Muscle of arm (tissue), 1 donor: ENCODE measurements at regions not wholly inside any gene's neighbourhood (a gene's known extent, or its start where the extent isn't known, plus 50 kb on each side); places are given as distances from the start of the nearest gene placed in this dataset.
"Not testable (repeated sequence)": the region's sequence is repeated elsewhere in the genome, so short reads cannot be mapped to it uniquely, and the experiment has no call there.

Experiments
- DNase-seq: peaks from one replicate; pipeline ENCODE4 v3.0.0-alpha.2; 2013

DNA sequence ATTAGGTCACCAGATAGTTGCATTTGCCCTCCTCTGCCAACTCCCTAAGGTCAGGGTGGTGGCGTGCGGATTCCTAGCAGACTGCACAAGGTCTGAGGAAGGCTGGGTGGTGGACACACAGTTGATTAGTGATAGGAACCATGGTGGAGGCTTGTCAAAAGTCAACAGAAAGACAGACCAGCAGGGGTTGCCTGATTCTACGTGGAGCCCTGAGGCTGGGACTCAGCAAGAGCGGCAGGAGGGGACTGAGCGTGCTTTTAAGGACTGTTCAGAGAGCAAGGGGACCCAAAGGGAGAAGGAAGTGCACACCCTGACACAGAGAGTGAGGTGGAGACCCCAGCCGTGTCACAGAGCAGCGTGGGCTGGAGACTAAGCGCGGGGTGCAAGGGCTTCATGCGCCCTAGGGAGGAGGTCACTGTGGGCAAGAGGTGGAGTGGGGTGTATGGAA is 513.2 kb downstream of the RNF144A start:
- DNase-seq = no peak

DNA sequence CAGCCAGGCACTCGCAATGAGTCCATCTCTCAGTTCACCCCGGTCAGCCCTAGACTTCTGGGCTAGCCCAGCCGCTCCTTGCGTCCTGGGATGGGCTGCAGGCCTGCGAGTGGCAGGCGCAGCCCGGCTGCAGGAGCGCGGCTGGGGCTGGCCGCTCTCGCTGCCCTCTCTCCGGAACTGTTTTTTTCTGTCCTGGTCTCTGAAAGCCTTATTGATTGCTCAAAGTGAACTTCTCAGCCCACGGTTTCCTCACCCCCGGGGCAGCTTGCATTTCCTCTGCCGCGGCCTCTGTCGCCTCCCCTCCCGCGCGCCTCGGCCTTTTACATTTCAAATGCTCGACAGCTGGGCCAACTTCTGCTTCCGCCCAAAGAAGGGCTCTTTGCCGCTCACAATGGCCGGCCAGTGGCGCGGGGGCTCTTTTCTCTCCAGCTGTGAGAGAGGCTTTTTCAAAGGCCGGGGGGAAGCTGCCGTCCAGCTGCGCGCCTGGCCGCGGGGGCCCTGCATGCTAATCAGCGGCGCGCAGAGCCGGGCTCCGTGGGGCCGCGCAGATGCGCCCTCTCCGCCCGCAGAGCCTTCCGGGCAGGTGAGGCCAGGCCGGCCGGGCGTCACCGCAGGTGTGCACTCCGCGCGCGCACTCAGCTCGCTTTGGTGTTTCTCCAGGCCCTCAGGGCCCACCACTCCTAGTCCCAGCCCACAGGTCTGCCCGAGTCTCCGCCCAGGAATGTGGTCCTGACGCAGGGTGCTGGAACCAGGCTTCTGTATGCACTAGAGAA is 513.8 kb downstream of the RNF144A start:
- DNase-seq = peak; percentile 35

DNA sequence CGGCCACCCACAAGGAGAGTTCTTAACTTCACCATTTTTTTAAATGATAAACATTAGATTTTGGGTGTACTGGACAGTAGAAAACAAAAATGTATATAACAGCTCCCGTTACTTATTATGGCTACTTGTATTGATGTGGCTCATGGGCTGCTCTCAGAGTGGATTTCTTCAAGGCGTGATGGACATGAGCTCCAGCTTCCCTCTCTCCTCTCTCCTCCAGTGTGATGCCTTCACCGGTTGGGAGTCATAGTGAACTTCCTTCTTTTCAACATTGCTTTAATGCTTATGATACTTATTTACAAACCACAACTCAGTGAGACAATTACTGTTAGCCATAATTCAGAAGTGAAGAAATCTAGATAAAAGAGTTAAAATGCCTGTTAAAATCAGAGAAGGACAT is 515.2 kb downstream of the RNF144A start:
- DNase-seq = no peak

DNA sequence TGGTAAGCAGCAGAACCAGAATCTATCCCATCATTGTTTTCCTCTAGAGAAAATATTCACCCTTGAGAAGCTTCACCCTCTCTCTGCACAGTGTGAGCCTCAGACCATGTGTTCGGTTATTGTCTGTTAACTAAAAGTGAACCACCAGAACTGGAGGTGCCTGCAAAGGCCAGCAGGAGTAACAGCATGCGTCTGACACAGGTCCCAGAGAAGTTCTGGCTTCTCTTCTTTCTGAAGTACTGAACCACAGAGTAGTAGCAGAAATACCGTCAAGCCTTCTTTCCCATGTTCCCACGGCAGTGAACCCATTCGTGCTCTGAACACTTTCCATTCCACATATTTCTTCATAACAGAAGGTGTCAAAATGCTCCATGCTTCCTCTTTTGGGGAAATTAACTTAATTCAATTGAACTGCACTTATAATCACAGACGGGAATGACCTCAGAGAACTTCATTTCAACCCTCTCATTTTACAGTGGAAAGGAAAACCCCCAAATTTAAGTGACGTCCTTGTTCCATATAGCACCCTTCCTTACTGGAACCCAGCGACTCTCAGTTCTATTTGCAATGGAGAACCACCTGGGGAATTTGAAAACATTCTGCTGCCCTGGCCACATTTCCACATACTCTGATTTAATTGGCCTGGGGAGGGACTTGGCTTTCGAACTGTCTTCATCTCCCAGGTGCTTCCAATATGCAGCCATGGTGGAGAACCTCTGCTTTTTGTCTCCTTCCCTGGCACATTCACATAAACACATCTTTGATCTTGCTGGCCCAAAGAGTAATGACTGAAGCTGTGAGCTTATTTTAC is 519.1 kb downstream of the RNF144A start:
- DNase-seq = no peak

DNA sequence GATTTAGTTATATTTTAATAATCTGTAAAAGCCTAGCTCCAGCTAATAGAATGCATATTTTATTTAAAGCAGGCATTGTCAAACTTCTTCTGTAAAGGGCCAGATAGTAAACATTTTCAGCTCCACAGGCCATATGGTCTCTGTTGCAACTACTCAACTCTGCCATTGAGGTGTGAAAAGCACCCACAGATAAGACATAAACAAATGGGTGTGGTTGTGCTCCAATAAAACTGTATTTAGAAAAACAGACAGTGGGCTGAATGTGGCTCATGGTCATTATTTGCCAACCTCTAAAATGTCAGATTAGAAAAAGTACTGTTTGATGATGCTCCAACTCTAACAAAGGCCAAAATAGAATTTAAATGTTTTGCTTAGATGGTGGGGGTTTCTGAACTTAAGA is 519.9 kb downstream of the RNF144A start:
- DNase-seq = no peak

DNA sequence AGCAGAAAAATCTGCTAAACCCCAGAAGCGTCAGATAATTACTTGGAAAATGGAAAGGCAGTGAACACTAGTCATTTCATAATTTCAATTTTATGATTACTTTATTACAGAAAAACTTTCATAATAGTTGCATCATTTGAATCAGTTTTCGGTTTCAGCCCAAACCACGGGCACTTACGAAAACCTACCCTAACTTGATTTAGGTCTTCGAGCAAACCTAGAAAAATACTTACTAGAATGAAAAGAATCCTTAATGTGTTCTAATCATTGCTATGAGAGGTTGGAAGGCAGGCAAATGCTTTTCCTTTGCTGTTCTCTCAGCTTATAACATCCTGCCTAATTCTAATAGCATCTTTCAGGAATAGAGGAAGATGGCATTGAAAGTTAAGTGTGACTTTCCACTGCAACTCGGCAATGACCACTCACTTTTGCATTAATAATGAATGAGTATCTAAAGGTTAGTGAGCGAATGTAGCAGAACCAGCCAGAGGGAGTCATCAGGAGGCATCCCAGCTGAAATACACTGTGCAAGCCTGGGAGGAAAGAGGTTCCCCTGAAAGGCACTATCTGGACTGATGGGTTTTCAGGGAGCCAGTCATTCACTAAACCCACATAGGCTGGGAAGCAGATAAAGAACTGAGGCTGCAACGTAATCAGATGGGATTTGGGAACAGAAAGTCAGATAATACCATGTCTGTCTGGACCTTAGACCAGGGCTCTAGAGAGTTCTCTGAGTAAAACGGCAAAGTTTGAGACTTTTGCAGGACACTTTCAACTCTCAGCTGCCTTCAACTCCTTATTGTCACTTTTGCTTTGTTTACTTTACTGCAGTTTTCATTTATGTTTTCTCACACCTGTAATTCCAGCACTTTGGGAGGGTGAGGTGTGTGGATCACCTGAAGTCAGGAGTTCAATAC is 520.8 kb downstream of the RNF144A start:
- no peak for DNase-seq

DNA sequence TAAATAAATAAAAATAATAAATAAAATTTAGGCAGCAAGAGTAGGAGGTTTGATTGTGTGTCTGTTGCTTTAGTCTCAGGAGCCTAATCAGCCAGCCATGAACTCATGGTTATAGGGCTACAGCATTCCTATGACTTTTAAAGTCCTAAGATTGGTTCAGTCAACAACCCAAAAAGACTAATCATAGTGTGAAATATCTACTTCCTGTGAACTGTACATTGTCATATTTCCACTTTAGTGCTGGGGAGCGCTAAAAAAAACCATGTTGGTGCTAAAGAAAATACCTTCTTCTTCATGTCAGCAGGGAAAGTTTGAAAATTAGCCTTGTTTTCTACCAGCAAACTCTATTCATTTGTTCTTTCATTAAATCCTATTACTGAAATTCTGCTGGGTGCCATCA is 521.6 kb downstream of the RNF144A start:
- no peak for DNase-seq

DNA sequence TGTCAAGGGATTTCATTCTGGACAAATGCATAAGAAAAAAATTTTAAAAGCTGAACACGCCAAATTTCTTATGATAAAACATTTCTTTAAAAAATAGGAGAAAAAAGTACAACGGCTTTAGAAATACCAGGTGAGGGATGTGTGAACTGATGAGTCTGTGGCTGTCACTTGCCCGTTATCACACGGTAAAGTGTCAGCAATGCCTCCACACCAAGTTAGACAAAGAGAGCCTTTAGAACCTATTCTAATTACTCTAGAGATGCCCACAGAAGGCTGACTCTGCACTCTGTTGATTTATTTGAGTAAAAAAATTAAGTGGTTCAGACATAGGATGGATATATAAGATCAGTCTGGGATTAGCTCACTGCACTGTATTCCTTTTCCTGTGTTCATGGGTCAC is 523.8 kb downstream of the RNF144A start:
- DNase-seq = no peak

DNA sequence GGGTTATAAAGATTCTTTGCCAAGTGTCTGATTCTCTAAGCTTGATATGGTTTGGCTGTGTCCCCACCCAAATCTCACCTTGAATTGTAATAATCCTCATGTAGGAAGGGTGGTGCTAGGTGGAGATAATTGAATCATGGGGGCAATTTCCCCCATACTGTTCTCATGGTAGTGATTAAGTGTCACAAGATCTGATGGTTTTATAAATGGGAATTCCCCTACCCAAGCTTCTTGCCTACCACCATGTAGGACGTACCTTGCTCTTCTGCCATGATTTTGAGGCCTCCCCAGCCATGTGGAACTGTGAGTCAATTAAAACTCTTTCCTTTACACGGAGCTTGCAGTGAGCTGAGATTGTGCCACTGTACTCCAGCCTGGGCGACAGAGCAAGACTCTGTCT is 524.6 kb downstream of the RNF144A start:
- DNase-seq = not testable (repeated sequence)

DNA sequence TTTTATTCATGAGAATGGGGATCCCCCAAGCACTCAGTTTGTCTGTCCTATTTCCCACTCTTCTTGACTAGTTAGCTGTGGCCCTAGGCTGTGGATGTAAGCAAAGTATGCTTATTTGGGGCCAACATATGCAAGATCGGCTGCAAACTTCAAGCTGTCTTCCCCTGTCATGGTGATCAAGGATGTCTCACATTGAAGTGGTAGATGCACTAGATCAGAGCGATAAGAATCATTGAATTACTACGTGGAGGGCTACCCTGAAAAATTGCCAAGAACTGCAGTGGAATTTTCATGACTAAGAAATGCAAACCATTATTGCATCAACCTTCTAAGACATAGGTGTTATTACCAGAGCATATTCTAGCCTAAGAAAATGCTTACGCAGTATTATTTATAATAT is 527.4 kb downstream of the RNF144A start:
- DNase-seq = no peak

DNA sequence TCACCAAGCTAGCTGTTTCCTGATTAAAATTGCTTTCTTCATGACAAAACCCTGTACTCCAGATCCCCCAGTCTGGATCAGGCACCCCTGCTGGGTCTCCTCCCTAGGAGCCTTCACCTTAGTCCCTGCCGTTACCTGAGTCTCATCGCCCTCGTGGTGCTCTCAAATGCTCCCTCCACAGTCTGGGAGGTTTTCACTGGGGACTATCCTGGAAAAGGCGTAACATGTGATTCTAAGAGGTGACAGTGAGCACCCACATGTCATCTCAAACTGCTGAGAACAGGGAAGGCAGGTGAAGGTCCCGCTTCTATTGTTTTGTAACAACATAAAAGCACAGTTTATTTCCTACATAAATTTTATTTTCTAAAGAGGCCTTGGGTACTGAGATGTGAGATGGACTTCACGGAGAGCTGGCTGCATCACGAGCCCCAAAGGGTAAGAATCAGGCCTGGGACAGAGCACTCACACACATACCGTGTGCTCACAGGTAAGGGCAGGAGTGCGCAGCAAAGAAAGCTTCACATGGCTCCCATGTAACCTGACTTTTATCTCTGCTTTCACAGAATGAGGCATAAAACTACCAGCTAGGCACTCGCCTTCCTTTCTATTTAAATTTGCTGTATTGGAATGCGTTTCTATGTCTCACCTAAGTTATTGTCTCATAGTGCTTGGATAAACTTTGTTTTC is 531.5 kb downstream of the RNF144A start:
- DNase-seq = no peak

DNA sequence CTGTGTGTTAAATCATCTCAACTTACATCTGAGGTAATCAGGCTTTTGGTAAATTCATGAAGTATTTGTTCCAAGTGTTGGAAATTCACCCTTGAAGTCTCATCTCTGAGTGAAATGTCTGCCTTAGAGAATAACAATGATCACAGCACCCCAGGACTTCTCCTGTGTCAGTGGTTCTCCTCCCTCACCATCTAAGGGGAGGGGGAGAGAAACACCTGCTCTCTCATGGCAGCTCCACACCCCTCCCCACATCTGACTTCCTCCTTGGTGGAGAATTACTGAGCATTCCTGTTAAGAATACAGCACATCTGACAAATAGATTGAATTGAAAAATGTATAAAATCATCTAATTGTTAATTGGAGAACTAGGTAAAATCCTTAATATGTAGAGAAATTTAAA is 532.1 kb downstream of the RNF144A start:
- DNase-seq = no peak

DNA sequence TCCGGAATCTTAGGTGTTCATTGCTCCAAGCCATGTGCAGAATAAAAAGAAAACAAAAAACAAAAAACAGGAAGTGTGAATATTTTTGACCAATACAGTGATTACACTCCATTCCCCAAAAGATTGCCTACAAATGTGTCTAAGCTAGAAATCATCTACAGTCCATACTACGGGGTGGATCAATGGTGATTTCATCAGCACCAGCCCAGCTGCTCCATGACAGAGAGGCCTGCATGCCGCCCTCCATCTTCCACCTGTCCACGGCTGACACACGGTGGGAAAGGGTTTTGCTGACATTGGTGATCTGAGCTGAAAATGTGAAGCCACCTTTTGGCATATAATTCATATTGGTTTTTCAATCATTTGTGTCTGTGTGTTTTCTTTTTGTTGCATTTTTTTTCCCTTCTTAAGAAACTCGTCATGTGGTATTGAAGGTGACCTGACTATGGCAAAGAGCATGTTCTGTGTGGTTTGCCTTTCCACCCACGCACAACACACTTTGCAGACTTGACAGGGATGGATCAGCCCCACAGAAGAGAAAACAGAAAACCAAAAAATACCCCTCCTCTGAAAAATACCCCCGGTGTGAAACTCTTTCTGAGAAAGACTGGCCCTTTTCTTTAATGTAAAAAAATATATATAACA is 533.1 kb downstream of the RNF144A start:
- no peak for DNase-seq

DNA sequence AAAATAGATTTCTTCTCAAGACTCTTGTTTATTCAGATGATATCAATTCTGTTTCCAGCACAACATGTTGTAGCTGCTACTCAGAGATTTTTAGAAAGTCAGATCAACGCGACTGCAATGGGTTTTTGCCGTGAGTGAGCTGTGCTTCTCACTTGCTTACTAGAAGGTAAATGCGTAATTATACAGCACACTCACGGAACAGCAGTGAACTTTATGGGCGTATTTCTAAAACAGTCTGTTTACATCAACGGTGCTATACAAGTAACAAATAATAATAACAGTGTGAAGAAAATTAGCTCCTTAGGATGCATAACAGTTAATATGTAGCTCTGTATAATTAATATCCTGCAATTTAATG is 533.6 kb downstream of the RNF144A start:
- DNase-seq = no peak

DNA sequence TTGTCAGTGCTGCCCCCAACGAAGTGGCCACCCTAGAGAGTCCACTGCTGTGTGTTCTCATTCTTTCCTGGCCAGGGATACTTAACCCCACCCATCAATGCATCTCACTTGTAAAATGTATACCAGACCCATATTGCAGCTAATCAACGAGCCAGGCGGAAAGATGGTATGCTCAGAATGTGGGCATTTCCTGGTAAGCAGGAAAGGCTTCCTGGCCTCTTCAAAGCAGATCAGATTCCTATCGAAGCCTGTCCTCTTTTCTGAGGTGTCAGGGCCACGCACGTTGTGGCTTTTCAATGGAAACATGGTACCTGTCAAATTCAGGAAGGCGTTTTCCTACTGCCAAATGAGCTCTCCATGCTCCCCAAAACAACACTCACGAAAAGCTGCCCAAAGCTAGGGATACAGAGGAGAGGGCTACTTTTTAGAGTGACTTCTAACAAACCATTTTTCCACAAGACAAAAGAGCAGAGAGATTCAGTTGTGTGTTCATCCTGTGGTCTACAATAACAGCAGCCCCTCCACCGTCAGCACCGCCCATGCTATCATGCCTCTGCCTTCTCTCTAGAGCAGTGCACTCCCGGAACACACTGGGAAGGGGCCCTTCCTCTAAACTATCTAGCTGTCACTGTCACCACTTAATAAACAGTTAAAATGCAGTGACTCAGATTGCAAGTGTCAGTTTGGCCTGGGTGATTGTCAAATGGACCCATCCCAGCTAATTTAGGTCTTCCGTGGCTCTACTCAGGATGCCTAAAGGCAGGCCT is 535.1 kb downstream of the RNF144A start:
- no peak for DNase-seq

DNA sequence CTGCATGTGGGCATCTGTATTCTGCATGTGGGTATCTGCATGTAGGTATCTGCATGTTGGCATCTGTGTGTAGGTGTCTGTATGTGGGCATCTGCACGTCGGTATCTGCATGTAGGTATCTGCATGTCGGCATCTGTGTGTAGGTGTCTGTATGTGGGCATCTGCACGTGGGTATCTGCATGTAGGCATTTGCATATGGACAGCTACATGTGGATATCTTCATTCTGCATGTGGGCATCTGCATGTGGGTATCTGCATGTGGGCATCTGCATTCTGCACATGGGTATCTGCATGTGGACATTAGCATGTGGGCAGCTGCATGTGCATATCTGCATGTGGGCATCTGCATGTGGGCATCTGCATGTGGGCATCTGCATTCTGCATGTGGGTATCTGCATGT is 537.4 kb downstream of the RNF144A start:
- DNase-seq = no peak

DNA sequence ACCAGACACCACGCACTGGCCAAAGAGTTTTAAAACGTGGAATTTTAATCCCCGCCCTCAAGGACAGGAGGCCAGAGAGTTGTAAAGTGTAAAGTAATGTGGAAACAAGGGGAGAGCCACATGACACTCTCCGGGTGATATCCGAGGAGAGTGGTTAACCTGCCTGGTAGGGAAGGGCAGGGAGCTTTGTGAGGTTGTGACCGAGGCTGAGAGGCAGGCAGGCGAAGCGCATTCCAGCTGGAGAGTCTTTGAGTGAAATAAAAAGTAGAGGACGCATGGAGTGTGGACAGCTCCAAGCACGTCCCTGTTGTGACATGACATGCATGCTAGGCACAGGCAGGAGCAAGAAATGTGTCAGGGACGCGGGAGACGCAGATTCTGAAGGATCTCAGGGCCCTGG is 539.5 kb downstream of the RNF144A start:
- no peak for DNase-seq

DNA sequence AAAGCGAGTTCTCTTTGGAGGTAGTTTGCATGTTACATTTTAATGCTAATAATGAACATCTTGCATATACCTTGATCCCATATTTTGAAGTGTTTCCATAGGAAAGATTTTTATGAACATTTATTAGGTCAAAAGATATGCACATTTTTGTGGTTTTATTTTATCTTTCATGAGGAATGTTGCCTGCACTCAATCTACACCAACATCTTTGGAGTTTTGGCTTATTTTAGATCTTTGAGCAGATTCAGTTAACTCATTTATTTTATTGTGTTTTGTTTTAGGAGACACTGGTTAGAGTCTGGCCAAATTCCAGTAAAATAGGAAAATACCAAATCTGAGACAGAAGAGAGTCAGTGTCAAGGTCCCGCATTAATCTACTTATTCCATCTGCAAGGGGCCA is 540.9 kb downstream of the RNF144A start:
- DNase-seq = no peak

DNA sequence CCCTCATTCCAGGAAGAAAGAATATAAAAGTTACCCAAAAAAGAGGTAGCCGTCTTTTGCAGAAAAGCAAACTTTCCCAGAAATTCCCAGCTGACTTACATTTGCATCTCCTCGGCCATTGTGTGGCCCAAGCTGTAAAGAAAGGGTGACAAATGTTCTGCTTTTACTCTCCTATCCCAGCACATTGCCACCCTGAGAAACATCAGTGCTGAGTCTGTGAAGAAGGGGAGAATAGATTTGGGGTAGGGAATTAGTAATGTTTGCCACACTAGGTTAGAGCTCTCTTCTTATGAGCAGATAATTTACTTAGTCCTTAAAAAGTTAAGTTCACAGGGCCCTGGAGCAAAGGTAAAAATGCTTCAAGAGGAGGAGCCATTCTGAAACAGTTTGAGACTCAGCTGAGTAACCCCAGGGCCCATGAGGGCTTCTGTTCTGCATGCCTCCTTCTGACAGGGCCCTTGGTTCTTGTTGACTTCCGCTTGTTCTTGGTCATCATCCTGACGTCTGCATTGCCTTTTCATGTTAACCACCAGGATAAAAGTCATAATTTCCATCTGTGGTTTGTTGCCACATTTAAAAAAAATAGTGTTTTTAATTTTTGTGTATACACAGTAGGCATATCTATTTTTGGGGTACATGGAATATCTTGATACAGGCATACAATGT is 550.7 kb downstream of the RNF144A start:
- no peak for DNase-seq

DNA sequence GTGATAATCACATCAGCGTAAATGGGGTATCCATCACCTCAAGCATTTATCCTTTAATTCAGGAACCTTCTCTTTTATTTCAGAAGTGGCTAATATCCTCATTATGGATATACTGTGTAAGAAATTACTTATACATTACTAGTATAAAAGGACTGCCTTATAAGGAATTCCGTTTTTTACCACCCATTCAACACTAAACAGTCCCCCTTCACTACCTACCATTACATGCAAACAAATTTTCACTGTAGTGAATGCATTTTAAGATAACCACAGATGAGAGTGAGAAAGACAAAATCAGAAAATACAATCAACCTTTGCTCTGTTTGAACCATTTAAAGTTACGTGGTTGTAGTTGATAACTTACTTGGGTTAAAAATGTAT is 551.2 kb downstream of the RNF144A start:
- DNase-seq = no peak
